Gastroesophageal sphincter (tissue), 4 donors: ENCODE measurements at regions not wholly inside any gene's neighbourhood (a gene's known extent, or its start where the extent isn't known, plus 50 kb on each side); places are given as distances from the start of the nearest gene placed in this dataset.

Experiments used
- ATAC-seq: fragments of 150-250 bp; one replicate; pipeline ENCODE4 v1.9.1; 2016; ENCODE audit warnings: mild to moderate bottlenecking, moderate library complexity
- H3K27ac ChIP-seq, 4 donors: fragments of 200-600 bp; sonication (generic) in 3 of 4; 1 replicate in 3 of 4; 2 replicates in 1 of 4; pipeline ENCODE4 v1.5.1; 2016 to 2019
- H3K27me3 ChIP-seq: fragments of 200-600 bp; sonication (generic); one replicate; pipeline ENCODE4 v1.5.1; 2019
- H3K36me3 ChIP-seq, 2 donors: fragments of 200-600 bp; sonication (generic); one replicate each; pipeline ENCODE4 v1.5.1; 2019; ENCODE audit warnings: control low read depth in 1 of 2
- H3K4me1 ChIP-seq, 3 donors: fragments of 200-600 bp; sonication (generic); 1 replicate in 2 of 3; 2 replicates in 1 of 3; pipeline ENCODE4 v1.5.1; 2016 to 2019; ENCODE audit warnings: control low read depth in 2 of 3
- H3K4me3 ChIP-seq, 2 donors: fragments of 200-600 bp; sonication (generic); one replicate each; pipeline ENCODE4 v1.5.1; 2019; ENCODE audit warnings: mild to moderate bottlenecking in 1 of 2, moderate library complexity in 1 of 2
- H3K9me3 ChIP-seq, 3 donors: fragments of 200-600 bp; sonication (generic); one replicate each; pipeline ENCODE4 v1.5.1; 2017 to 2019; ENCODE audit warnings: control low read depth in 2 of 3
- CTCF ChIP-seq, 4 experiments: fragments of 200-600 bp in 2 of 4; fragments of 450-650 bp in 2 of 4; sonication (generic) in 1 of 4; IDR thresholded peaks; one replicate each; pipeline ENCODE4 v1.5.1; 2017 to 2019; ENCODE audit warnings: antibody characterized with exemption in 4 of 4, mild to moderate bottlenecking in 2 of 4, moderate library complexity in 2 of 4
- EP300 ChIP-seq: sonication (generic); formaldehyde crosslinking; IDR thresholded peaks from one replicate; pipeline ENCODE4 v1.6.1; 2017; ENCODE audit warnings: antibody characterized with exemption, mild to moderate bottlenecking
- POLR2A ChIP-seq, 2 donors: fragments of 450-650 bp; IDR thresholded peaks; one replicate each; pipeline ENCODE4 v1.6.1; 2017; ENCODE audit warnings: antibody characterized with exemption in 2 of 2, mild to moderate bottlenecking in 2 of 2, moderate library complexity in 1 of 2
- POLR2AphosphoS5 ChIP-seq: sonication (generic); formaldehyde crosslinking; IDR thresholded peaks from one replicate; pipeline ENCODE4 v1.6.1; 2017; ENCODE audit warnings: antibody characterized with exemption
- WGBS, 2 donors: methylation state at CpG; one replicate each; pipeline ENCODE4 v1.1.5; 2018; ENCODE audit warnings: low coverage in 1 of 2; 5-methylcytosine and 5-hydroxymethylcytosine counted together

GRCh38 chr4:128711361-128711760 lies 98.1 kb upstream of the JADE1 start:
- 50 to 100% methylated on average over 1 of the region's 1 CpG for WGBS, 2 donors
- ATAC-seq, result no peak
- TF ChIP-seq POLR2A (IDR thresholded peaks at IDR 0.05), result no peak
- no peak for TF ChIP-seq POLR2AphosphoS5
- no peak for TF ChIP-seq EP300
- no peak for TF ChIP-seq CTCF (IDR thresholded peaks at IDR 0.05)
- H3K36me3 ChIP-seq, result no peaks in the 10 kb centered on the region
- H3K4me3 ChIP-seq, result no peak overlapping the region
- H3K27me3 ChIP-seq, result no peaks in the 10 kb centered on the region
- H3K4me1 ChIP-seq, result peaks cover under 1 to 7% (median 7%) of the 10 kb centered on the region in 3 donors
- no peak overlapping the region for H3K27ac ChIP-seq
- H3K9me3 ChIP-seq, result no peaks in the 10 kb centered on the region

DNA sequence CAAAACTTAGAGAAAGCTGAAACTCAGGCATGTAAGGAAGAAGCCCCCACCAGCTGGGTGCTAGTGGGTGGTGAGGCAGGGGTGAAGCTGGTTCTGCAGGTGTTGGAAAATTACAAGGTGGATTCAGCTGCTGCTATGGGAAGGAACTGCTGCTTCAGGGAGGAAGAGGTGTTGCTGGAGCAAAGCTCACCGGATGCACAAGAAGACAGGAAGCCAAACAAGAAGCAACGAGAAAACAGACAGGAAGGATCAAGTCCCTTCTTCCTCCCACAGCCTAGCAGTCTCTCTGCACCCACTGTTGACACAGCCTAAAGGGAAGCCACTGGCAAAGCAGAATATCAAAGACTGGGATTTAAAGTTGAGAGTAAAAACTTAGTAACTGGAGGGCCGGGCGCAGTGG lies 100.2 kb upstream of the JADE1 start:
- Histone ChIP-seq H3K9me3 (no peaks in the 10 kb centered on the region), H3K36me3 (no peaks in the 10 kb centered on the region), H3K27ac (no peak overlapping the region), H3K27me3 (no peaks in the 10 kb centered on the region), H3K4me3 (no peak overlapping the region), H3K4me1 (no peaks in the 10 kb centered on the region)
- WGBS, 2 donors, result 38% methylated on average over 4 of the region's 4 CpGs; no CpG with 5 or more reads in 1 of the 2 donors
- TF ChIP-seq POLR2A (IDR thresholded peaks at IDR 0.05) (no peak), CTCF (IDR thresholded peaks at IDR 0.05) (no peak), POLR2AphosphoS5 (no peak), EP300 (no peak)
- ATAC-seq, result no peak

GRCh38 chr4:128707864-128708263 lies 101.6 kb upstream of the JADE1 start:
- Histone ChIP-seq H3K36me3 (no peaks in the 10 kb centered on the region), H3K27me3 (no peaks in the 10 kb centered on the region), H3K4me1 (no peaks in the 10 kb centered on the region), H3K9me3 (no peaks in the 10 kb centered on the region), H3K4me3 (no peak overlapping the region), H3K27ac (no peak overlapping the region)
- TF ChIP-seq CTCF (IDR thresholded peaks at IDR 0.05), result no peak
- TF ChIP-seq POLR2AphosphoS5, result no peak
- TF ChIP-seq EP300, result no peak
- no peak for TF ChIP-seq POLR2A (IDR thresholded peaks at IDR 0.05)
- no peak for ATAC-seq
- 4 to 46% methylated on average over 6 of the region's 6 CpGs for WGBS, 2 donors

GRCh38 chr4:128703948-128704347 lies 105.6 kb upstream of the JADE1 start:
- 94 to 97% methylated on average over 6 to 14 of the region's 14 CpGs for WGBS, 2 donors
- Histone ChIP-seq H3K27me3 (no peaks in the 10 kb centered on the region), H3K36me3 (no peaks in the 10 kb centered on the region), H3K9me3 (no peaks in the 10 kb centered on the region), H3K27ac (no peak overlapping the region), H3K4me1 (no peaks in the 10 kb centered on the region), H3K4me3 (no peak overlapping the region)
- TF ChIP-seq POLR2A (IDR thresholded peaks at IDR 0.05) (no peak), CTCF (IDR thresholded peaks at IDR 0.05) (no peak), POLR2AphosphoS5 (no peak), EP300 (no peak)
- no peak for ATAC-seq

DNA sequence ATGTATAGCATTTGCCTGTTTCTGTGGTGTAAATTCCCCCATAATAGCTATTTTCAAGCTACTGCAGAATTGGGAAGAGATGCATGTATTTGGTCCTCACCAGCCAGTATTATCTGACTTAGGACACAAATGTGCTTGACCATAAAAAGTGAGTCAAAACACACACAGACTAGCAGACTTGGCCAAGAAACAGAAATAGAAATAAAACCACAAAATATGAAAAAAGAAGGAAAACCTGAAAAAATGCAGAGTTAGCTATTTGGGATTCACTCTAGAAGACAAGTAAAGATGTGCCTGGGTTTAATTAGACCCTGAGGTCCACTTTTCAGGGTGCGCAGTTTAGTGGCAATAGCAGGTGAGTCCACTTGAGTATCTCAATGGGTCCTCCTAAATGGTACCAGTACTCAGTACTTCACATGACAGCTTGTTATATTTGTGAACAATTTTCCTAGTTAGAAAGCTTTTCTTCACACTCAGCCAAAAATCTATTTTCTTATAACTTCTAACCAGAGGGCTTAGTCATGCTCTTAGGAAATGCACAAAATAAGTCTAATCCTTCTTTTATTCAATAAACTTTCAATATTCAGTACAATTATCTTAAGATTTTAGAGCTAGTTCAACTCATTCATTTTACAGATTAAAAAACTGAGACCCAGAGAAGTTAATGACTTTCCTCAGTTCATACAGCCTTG lies 108.7 kb upstream of the JADE1 start:
- Histone ChIP-seq H3K9me3 (no peaks in the 10 kb centered on the region), H3K27me3 (no peaks in the 10 kb centered on the region), H3K27ac (no peak overlapping the region), H3K36me3 (no peaks in the 10 kb centered on the region), H3K4me1 (no peaks in the 10 kb centered on the region), H3K4me3 (no peak overlapping the region)
- 100% methylated on average over 1 of the region's 1 CpG for WGBS, 2 donors
- TF ChIP-seq POLR2A (IDR thresholded peaks at IDR 0.05) (no peak), CTCF (IDR thresholded peaks at IDR 0.05) (no peak), EP300 (no peak), POLR2AphosphoS5 (no peak)
- ATAC-seq, result no peak
